ENCODE measurements at regions not wholly inside any gene's neighbourhood (a gene's known extent, or its start where the extent isn't known, plus 50 kb on each side); places are given as distances from the start of the nearest gene placed in this dataset.

DNA sequence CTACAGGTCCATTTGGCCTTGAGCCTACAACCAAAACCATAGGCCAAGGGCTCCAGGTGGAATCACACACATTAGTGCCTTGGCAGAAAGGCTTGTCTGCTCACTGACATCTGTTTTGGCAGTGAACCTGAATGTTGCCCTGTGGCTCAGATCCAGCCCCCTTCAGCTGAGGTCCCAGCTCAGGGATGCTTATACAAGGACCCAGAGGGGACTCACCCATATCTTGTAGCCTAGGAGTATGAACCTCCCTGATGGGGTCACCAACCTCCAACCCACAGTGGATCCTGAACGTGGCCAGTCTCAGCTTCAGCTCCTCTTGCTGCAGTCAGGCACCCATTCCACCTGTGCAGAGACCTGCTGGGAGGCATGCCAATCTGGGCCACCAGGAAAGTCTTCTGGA, 50.8 kb upstream of the HMX1 start:
- no peak for DNase-seq (ENCODE audit: low read depth in 2 of 3, low spot score in 1 of 3)

DNA sequence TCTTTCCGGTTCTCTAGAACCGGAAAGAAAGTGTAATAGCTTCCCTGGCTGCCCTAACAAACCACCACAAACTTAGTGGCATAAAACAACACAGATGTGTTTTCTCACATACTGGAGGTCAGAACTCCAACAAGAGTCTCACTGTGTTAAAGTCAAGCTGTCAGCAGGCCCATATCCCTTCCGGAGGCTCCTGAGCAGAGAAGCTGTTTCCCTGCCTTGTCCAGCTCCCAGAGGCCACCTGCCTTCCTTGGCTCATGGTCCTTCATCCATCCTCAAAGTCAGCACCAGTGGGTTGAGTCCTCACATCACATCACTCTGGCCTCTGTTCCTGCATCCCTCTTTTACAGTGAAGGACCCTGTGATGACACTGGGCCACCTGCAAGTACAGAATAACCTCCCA, 49.8 kb upstream of the HMX1 start:
- no peak for DNase-seq (ENCODE audit: low read depth in 2 of 3, low spot score in 1 of 3)
